Sigmoid colon (tissue), 4 donors: ENCODE measurements at regions not wholly inside any gene's neighbourhood (a gene's known extent, or its start where the extent isn't known, plus 50 kb on each side); places are given as distances from the start of the nearest gene placed in this dataset.

Experiments used
- EP300 ChIP-seq, 4 donors: sonication (generic); formaldehyde crosslinking; IDR thresholded peaks; one replicate each; pipeline ENCODE4 v1.6.1; 2017; ENCODE audit warnings: antibody characterized with exemption in 4 of 4
- POLR2A ChIP-seq, 2 donors: fragments of 450-650 bp; IDR thresholded peaks; one replicate each; pipeline ENCODE4 v1.6.1; 2016; ENCODE audit warnings: antibody characterized with exemption in 2 of 2, mild to moderate bottlenecking in 2 of 2, moderate library complexity in 2 of 2
- TF ChIP-seq, protein P1 (sequence below), 4 experiments: fragments of 450-650 bp in 3 of 4; fragments of 200-600 bp in 1 of 4; IDR thresholded peaks; one replicate each; pipeline ENCODE4 v1.5.1; 2016 to 2019; ENCODE audit warnings: antibody characterized with exemption in 4 of 4, mild to moderate bottlenecking in 3 of 4, moderate library complexity in 2 of 4

DNA sequence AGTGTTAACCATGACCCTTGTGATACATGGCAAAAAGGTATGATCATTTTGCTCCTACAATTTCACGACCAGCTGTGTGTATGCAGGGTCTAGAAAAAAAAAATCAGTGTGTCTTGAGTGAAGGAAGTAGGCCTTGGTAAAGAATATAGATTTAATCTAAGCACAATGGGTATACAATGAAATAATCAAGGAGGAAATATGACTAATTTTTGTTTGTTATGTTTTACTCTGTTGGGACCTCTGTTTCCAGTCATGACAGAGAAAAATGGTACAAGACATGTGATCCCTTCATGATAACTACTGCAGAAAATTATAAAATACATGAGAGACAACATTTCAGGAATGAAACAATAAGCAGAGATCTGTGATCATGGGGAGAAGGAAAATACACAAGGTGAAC is 835.5 kb downstream of the PDHA2 start:
- TF ChIP-seq EP300 (IDR thresholded peaks at IDR 0.05) (no peak), POLR2A (IDR thresholded peaks at IDR 0.05) (no peak)
- TF ChIP-seq, protein P1, sequence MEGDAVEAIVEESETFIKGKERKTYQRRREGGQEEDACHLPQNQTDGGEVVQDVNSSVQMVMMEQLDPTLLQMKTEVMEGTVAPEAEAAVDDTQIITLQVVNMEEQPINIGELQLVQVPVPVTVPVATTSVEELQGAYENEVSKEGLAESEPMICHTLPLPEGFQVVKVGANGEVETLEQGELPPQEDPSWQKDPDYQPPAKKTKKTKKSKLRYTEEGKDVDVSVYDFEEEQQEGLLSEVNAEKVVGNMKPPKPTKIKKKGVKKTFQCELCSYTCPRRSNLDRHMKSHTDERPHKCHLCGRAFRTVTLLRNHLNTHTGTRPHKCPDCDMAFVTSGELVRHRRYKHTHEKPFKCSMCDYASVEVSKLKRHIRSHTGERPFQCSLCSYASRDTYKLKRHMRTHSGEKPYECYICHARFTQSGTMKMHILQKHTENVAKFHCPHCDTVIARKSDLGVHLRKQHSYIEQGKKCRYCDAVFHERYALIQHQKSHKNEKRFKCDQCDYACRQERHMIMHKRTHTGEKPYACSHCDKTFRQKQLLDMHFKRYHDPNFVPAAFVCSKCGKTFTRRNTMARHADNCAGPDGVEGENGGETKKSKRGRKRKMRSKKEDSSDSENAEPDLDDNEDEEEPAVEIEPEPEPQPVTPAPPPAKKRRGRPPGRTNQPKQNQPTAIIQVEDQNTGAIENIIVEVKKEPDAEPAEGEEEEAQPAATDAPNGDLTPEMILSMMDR (IDR thresholded peaks at IDR 0.05) = no peak
